IMR-90 (cell line): ENCODE measurements at regions not wholly inside any gene's neighbourhood (a gene's known extent, or its start where the extent isn't known, plus 50 kb on each side); places are given as distances from the start of the nearest gene placed in this dataset.

ENCODE experiments used
- ATAC-seq: fragments of 200-7000 bp; cut with Tn5 transposase; 2 replicates; pipeline ENCODE4 v1.9.1; 2020; ENCODE audit warnings: low read depth, mild to moderate bottlenecking, moderate library complexity
- BruUV-seq: library from RNA; stranded (reverse); fragments of 400-500 nt; replicated peaks from 2 replicates; lab custom pipeline; 2021; lab: Mats Ljungman, UMichigan
- CTCF ChIA-PET: fragments of 300-600 bp; formaldehyde crosslinking; extraction: SDS; loops from one replicate; lab custom pipeline; 2021; ENCODE audit warnings: antibody characterized with exemption; lab: Yijun Ruan, JAX
- POLR2A ChIA-PET: fragments of 300-600 bp; sonication (Branson Sonifier 250); formaldehyde crosslinking; loops from one replicate; lab custom pipeline; 2022; ENCODE audit warnings: antibody characterized with exemption; ENCODE audit not compliant: unreplicated experiment; lab: Charles Lee
- DNase-seq: peaks from one replicate; pipeline ENCODE4 v3.0.0; 2013
- H2AFZ ChIP-seq: replicated peaks from 2 replicates; pipeline ENCODE3; 2013; ENCODE audit warnings: low read length, mild to moderate bottlenecking; ENCODE audit not compliant: poor library complexity
- H2AK5ac ChIP-seq: 2 replicates; pipeline ENCODE4 v1.6.1; 2013; ENCODE audit warnings: low read depth, low read length, inconsistent platforms
- H2AK9ac ChIP-seq: replicated peaks from 2 replicates; pipeline ENCODE3; 2013; ENCODE audit warnings: mild to moderate bottlenecking, low read depth, low read length, moderate library complexity; ENCODE audit not compliant: poor library complexity
- H2BK120ac ChIP-seq: 2 replicates; pipeline ENCODE4 v1.6.1; 2013; ENCODE audit warnings: low read depth, low read length, inconsistent platforms
- H2BK15ac ChIP-seq: 3 replicates; pipeline ENCODE4 v1.6.1; 2013; ENCODE audit warnings: low read depth, low read length, inconsistent platforms
- H2BK20ac ChIP-seq: 2 replicates; pipeline ENCODE4 v1.6.1; 2013; ENCODE audit warnings: low read depth, mild to moderate bottlenecking, inconsistent platforms, low read length, moderate library complexity
- H2BK5ac ChIP-seq: 2 replicates; pipeline ENCODE4 v1.6.1; 2013; ENCODE audit warnings: mild to moderate bottlenecking, low read depth, low read length, inconsistent platforms; ENCODE audit not compliant: poor library complexity, severe bottlenecking
- H3K14ac ChIP-seq: replicated peaks from 2 replicates; pipeline ENCODE4 v1.6.1; 2013; ENCODE audit warnings: low read depth, low read length, inconsistent platforms
- H3K18ac ChIP-seq: 2 replicates; pipeline ENCODE4 v1.6.1; 2013; ENCODE audit warnings: low read depth, low read length, control low read depth
- H3K23ac ChIP-seq: 2 replicates; pipeline ENCODE4 v1.6.1; 2013; ENCODE audit warnings: low read depth, low read length, inconsistent platforms
- H3K27ac ChIP-seq: 2 replicates; pipeline ENCODE4 v1.5.1; 2013; ENCODE audit warnings: mild to moderate bottlenecking, control low read depth, low read length; ENCODE audit not compliant: insufficient read depth
- H3K27me3 ChIP-seq: 2 replicates; pipeline ENCODE4 v1.6.1; 2013; ENCODE audit warnings: low read length; ENCODE audit not compliant: control insufficient read depth, insufficient read depth
- H3K36me3 ChIP-seq: 2 replicates; pipeline ENCODE4 v1.6.1; 2013; ENCODE audit warnings: low read length, mixed read lengths; ENCODE audit not compliant: control insufficient read depth, insufficient read depth
- H3K4ac ChIP-seq: 2 replicates; pipeline ENCODE4 v1.6.1; 2013; ENCODE audit warnings: low read depth, low read length, inconsistent platforms
- H3K4me1 ChIP-seq: 2 replicates; pipeline ENCODE4 v1.6.1; 2013; ENCODE audit warnings: low read length, mixed read lengths; ENCODE audit not compliant: control insufficient read depth, insufficient read depth
- H3K4me2 ChIP-seq: 2 replicates; pipeline ENCODE4 v1.6.1; 2013; ENCODE audit warnings: low read depth, mild to moderate bottlenecking, control low read depth, low read length, moderate library complexity
- H3K4me3 ChIP-seq: 2 replicates; pipeline ENCODE4 v1.5.1; 2013; ENCODE audit warnings: low read depth, mild to moderate bottlenecking, control low read depth, low read length, moderate library complexity; ENCODE audit not compliant: insufficient read depth
- H3K56ac ChIP-seq: 2 replicates; pipeline ENCODE4 v1.6.1; 2013; ENCODE audit warnings: low read length, inconsistent platforms; ENCODE audit not compliant: insufficient read depth; ENCODE audit errors: extremely low read depth
- H3K79me1 ChIP-seq, 2 experiments: 2 replicates each; pipeline ENCODE4 v1.6.1; 2013; ENCODE audit warnings: low read length in 2 of 2, inconsistent platforms in 1 of 2, low read depth in 1 of 2
- H3K9ac ChIP-seq: 2 replicates; pipeline ENCODE4 v1.6.1; 2013; ENCODE audit warnings: low read depth, low read length, control low read depth
- H3K9me1 ChIP-seq: 2 replicates; pipeline ENCODE4 v1.6.1; 2013; ENCODE audit warnings: low read length, inconsistent platforms; ENCODE audit not compliant: insufficient read depth
- H3K9me3 ChIP-seq: 2 replicates; pipeline ENCODE4 v1.6.1; 2013; ENCODE audit warnings: low read length; ENCODE audit not compliant: control insufficient read depth, insufficient read depth
- H4K20me1 ChIP-seq: 2 replicates; pipeline ENCODE4 v1.6.1; 2013; ENCODE audit warnings: low read length, inconsistent platforms; ENCODE audit not compliant: insufficient read depth
- H4K5ac ChIP-seq: 2 replicates; pipeline ENCODE4 v1.6.1; 2013; ENCODE audit warnings: mild to moderate bottlenecking, low read depth, low read length, control low read depth
- H4K8ac ChIP-seq, 2 experiments: 2 replicates each; pipeline ENCODE4 v1.6.1; 2013; ENCODE audit warnings: low read depth in 2 of 2, low read length in 2 of 2, control low read depth in 1 of 2, inconsistent platforms in 1 of 2
- H4K91ac ChIP-seq: 2 replicates; pipeline ENCODE4 v1.6.1; 2013; ENCODE audit warnings: low read depth, low read length, inconsistent platforms; ENCODE audit not compliant: insufficient read depth
- CHD1 ChIP-seq: IDR thresholded peaks from 2 replicates; pipeline ENCODE4 v1.6.1; 2012; ENCODE audit warnings: low read depth, low read length, improper control_type of control experiment
- CTCF ChIP-seq: conservative IDR thresholded peaks from 2 replicates; pipeline ENCODE4 v1.5.1; 2012; ENCODE audit warnings: mild to moderate bottlenecking, low read depth, low read length, improper control_type of control experiment
- NFE2L2 ChIP-seq: fragments of 150-350 bp; IDR thresholded peaks from 2 replicates; pipeline ENCODE4 v1.6.1; 2016; ENCODE audit warnings: low read depth, mild to moderate bottlenecking, low read length
- POLR2A ChIP-seq: IDR thresholded peaks from 2 replicates; pipeline ENCODE4 v1.6.1; 2012; ENCODE audit warnings: mild to moderate bottlenecking, low read depth, low read length
- WGBS, 2 experiments: methylation state at CpG; one replicate each; pipeline versions ENCODE4 v1.1.5 to v1.1.7; 2013; ENCODE audit warnings: missing lambda C conversion rate in 2 of 2; ENCODE audit not compliant: insufficient read length in 1 of 2; ENCODE audit errors: extremely low coverage in 2 of 2; 5-methylcytosine and 5-hydroxymethylcytosine counted together
- dilution Hi-C: fragments of 300-500 bp; cut with HindIII; formaldehyde crosslinking; loops from one replicate; pipeline ENCODE4 v1.14.3; 2018; ENCODE audit warnings: low sequenced_read_pairs; ENCODE audit not compliant: unreplicated experiment
- in situ Hi-C: fragments of 300-500 bp; cut with MboI; formaldehyde crosslinking; loops from 3 replicates; pipeline ENCODE4 v1.14.3; 2019; ENCODE audit warnings: low sequenced_read_pairs, inconsistent platforms, mixed read lengths
- intact Hi-C: fragments of 100-400 bp; cut with micrococcal nuclease; formaldehyde crosslinking; loops from 2 replicates; pipeline ENCODE4 v1.10.0; 2022

GRCh38 chr5:101047181-101047580 lies 144.1 kb upstream of the ST8SIA4 start:
- in situ Hi-C loops, result no loop called here
- H2BK120ac ChIP-seq, result no peak overlapping the region
- no peak overlapping the region for H3K14ac ChIP-seq
- intact Hi-C loops, result no loop called here
- no peaks in the 10 kb centered on the region for H3K27me3 ChIP-seq
- H3K27ac ChIP-seq, result no peak overlapping the region
- H3K18ac ChIP-seq, result no peak overlapping the region
- no peak overlapping the region for H2BK5ac ChIP-seq
- no peaks in the 10 kb centered on the region for H3K4me1 ChIP-seq
- no peak overlapping the region for H2AK9ac ChIP-seq
- no peak overlapping the region for H2AFZ ChIP-seq
- TF ChIP-seq POLR2A (no peak), CHD1 (no peak), NFE2L2 (no peak), CTCF (no peak)
- no peak overlapping the region for H3K23ac ChIP-seq
- no peaks in the 10 kb centered on the region for H4K20me1 ChIP-seq
- H4K91ac ChIP-seq, result no peak overlapping the region
- H4K5ac ChIP-seq, result no peak overlapping the region
- no peak overlapping the region for H3K4me2 ChIP-seq
- ChIA-PET CTCF (no interaction called here), POLR2A (no interaction called here)
- DNase-seq (no peak), ATAC-seq (no peak)
- no peak overlapping the region for H2BK15ac ChIP-seq
- H3K79me1 ChIP-seq, result no peaks in the 10 kb centered on the region
- H3K4me3 ChIP-seq, result no peak overlapping the region
- H3K9ac ChIP-seq, result no peak overlapping the region
- peaks cover 5% of the 10 kb centered on the region for H3K9me3 ChIP-seq
- H2BK20ac ChIP-seq, result no peak overlapping the region
- H3K36me3 ChIP-seq, result no peaks in the 10 kb centered on the region
- no peak overlapping the region for H2AK5ac ChIP-seq
- dilution Hi-C loops, result no loop called here
- WGBS, 2 experiments, result 33% methylated on average over 1 of the region's 2 CpGs; no CpG with 5 or more reads in 1 of the 2 experiments
- H4K8ac ChIP-seq, result no peak overlapping the region
- H3K4ac ChIP-seq, result no peak overlapping the region
- no peak overlapping the region for H3K56ac ChIP-seq
- BruUV-seq, result no TSS peak
- H3K9me1 ChIP-seq, result no peaks in the 10 kb centered on the region
